NCI-H1436 (cell line): ENCODE measurements at regions not wholly inside any gene's neighbourhood (a gene's known extent, or its start where the extent isn't known, plus 50 kb on each side); places are given as distances from the start of the nearest gene placed in this dataset.
"Not testable (repeated sequence)": the region's sequence is repeated elsewhere in the genome, so short reads cannot be mapped to it uniquely, and the experiment has no call there.

Experiments
- DNase-seq: peaks from one replicate; lab custom pipeline; 2025; lab: John Stamatoyannopoulos, UW

- not testable (repeated sequence) for DNase-seq
Measured at GRCh38 chr20:30164389-30164788, 1093.1 kb upstream of the DEFB115 start.

GRCh38 chr20:30167540-30167939 lies 1089.9 kb upstream of the DEFB115 start:
- DNase-seq = no peak

GRCh38 chr20:30168025-30168799 lies 1089.3 kb upstream of the DEFB115 start:
- DNase-seq = no peak

GRCh38 chr20:30168800-30169138 lies 1088.7 kb upstream of the DEFB115 start:
- no peak for DNase-seq

- no peak for DNase-seq
Measured at GRCh38 chr20:30175681-30176080, 1081.8 kb upstream of the DEFB115 start.

GRCh38 chr20:30183124-30183523 lies 1074.3 kb upstream of the DEFB115 start:
- not testable (repeated sequence) for DNase-seq

GRCh38 chr20:30191785-30192184 lies 1065.7 kb upstream of the DEFB115 start:
- not testable (repeated sequence) for DNase-seq

- DNase-seq = not testable (repeated sequence)
Measured at GRCh38 chr20:30234477-30234876, 1023.0 kb upstream of the DEFB115 start.

GRCh38 chr20:30275073-30275472 lies 982.4 kb upstream of the DEFB115 start:
- not testable (repeated sequence) for DNase-seq

- no peak for DNase-seq
Measured at GRCh38 chr20:30281584-30282197, 975.8 kb upstream of the DEFB115 start.

- peak; percentile 30 for DNase-seq
Measured at GRCh38 chr20:30283476-30284280, 973.8 kb upstream of the DEFB115 start.

GRCh38 chr20:30284281-30284905 lies 973.1 kb upstream of the DEFB115 start:
- no peak for DNase-seq

- no peak for DNase-seq
Measured at GRCh38 chr20:30285677-30286076, 971.8 kb upstream of the DEFB115 start.

GRCh38 chr20:30286157-30286556 lies 971.3 kb upstream of the DEFB115 start:
- no peak for DNase-seq

GRCh38 chr20:30287459-30287858 lies 970.0 kb upstream of the DEFB115 start:
- DNase-seq = not testable (repeated sequence)

GRCh38 chr20:30288346-30288745 lies 969.1 kb upstream of the DEFB115 start:
- no peak for DNase-seq

GRCh38 chr20:30289049-30289448 lies 968.4 kb upstream of the DEFB115 start:
- not testable (repeated sequence) for DNase-seq

- not testable (repeated sequence) for DNase-seq
Measured at GRCh38 chr20:30289711-30290141, 967.7 kb upstream of the DEFB115 start.

GRCh38 chr20:30290361-30291063 lies 967.0 kb upstream of the DEFB115 start:
- not testable (repeated sequence) for DNase-seq

GRCh38 chr20:30291064-30291379 lies 966.4 kb upstream of the DEFB115 start:
- DNase-seq = not testable (repeated sequence)

GRCh38 chr20:30291686-30292085 lies 965.8 kb upstream of the DEFB115 start:
- DNase-seq = not testable (repeated sequence)

- DNase-seq = not testable (repeated sequence)
Measured at GRCh38 chr20:30295396-30295795, 962.1 kb upstream of the DEFB115 start.
